ENCODE measurements at regions not wholly inside any gene's neighbourhood (a gene's known extent, or its start where the extent isn't known, plus 50 kb on each side); places are given as distances from the start of the nearest gene placed in this dataset.

DNA sequence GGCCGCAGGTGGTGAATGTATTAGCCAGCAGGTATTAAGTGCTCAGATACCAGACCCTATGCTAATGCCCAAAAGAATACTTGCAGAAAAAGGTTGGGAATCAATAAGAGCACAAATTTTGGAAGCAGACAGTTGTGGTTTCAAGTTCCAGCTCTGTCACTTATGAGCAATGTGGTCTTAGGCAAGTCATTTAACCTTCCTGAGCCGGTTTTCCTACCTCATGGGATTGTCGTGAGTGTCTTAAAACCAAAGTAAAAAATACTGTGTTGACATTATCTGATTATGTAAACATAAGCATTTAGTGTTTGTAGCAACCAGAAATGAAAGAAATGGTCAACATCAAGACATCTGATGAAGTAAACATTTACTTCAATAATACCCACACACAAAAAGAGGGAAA, 93.0 kb upstream of the CHST9 start:
- Histone ChIP-seq H4K20me1 (ENCODE audit: insufficient read depth) (no peaks in the 10 kb centered on the region), H3F3A (ENCODE audit: insufficient read depth, low read depth) (no peaks in the 10 kb centered on the region), H3K27me3 (ENCODE audit: insufficient read depth, low read depth) (no peaks in the 10 kb centered on the region), H3K9me3 (ENCODE audit: insufficient read depth, low read depth) (no peaks in the 10 kb centered on the region), H3K79me2 (ENCODE audit: low read depth) (no peaks in the 10 kb centered on the region), H3K36me3 (ENCODE audit: low read depth) (no peaks in the 10 kb centered on the region), H3K4me3 (no peak overlapping the region), H3K4me1 (replicated peaks; ENCODE audit: insufficient read depth) (no peaks in the 10 kb centered on the region), H3K4me2 (no peak overlapping the region), H3K27ac (no peak overlapping the region), H2AFZ (no peak overlapping the region), H3K9me2 (ENCODE audit: insufficient read depth) (no peaks in the 10 kb centered on the region)
- BruUV-seq (replicated peaks): no TSS peak
- ChIA-PET POLR2A (ENCODE audit: unreplicated experiment) (no interaction called here), CTCF (no interaction called here)
- DNase-seq: peak in 1 of 2 experiments; percentile 37
- intact Hi-C loops (cut with micrococcal nuclease; ENCODE audit: unreplicated experiment): no loop called here
- TF ChIP-seq, protein P1, sequence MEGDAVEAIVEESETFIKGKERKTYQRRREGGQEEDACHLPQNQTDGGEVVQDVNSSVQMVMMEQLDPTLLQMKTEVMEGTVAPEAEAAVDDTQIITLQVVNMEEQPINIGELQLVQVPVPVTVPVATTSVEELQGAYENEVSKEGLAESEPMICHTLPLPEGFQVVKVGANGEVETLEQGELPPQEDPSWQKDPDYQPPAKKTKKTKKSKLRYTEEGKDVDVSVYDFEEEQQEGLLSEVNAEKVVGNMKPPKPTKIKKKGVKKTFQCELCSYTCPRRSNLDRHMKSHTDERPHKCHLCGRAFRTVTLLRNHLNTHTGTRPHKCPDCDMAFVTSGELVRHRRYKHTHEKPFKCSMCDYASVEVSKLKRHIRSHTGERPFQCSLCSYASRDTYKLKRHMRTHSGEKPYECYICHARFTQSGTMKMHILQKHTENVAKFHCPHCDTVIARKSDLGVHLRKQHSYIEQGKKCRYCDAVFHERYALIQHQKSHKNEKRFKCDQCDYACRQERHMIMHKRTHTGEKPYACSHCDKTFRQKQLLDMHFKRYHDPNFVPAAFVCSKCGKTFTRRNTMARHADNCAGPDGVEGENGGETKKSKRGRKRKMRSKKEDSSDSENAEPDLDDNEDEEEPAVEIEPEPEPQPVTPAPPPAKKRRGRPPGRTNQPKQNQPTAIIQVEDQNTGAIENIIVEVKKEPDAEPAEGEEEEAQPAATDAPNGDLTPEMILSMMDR (conservative IDR thresholded peaks at IDR 0.05): no peak

DNA sequence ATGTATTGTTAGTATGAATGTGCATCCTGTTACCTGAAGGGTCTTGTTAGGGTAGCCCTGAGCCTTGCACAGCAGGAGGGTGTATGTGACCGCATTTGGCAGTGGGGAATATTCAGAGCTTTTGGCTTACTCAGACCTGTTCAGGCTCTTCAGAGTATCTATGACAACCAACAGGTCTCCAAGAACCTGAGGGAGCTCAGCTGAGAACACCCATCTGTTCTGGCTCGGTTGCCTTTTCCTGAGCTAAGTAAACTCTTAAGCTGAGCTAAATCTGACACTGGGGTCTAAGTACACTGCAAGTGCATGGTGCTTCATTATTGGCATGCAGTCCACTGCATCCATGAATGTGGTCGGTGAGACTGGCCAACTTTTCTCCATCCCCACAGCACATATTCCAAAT, 92.4 kb upstream of the CHST9 start:
- Histone ChIP-seq H4K20me1 (ENCODE audit: insufficient read depth) (no peaks in the 10 kb centered on the region), H3K9me3 (ENCODE audit: insufficient read depth, low read depth) (no peaks in the 10 kb centered on the region), H3F3A (ENCODE audit: insufficient read depth, low read depth) (no peaks in the 10 kb centered on the region), H3K27me3 (ENCODE audit: insufficient read depth, low read depth) (no peaks in the 10 kb centered on the region), H3K27ac (no peak overlapping the region), H3K4me1 (replicated peaks; ENCODE audit: insufficient read depth) (no peaks in the 10 kb centered on the region), H3K36me3 (ENCODE audit: low read depth) (no peaks in the 10 kb centered on the region), H2AFZ (no peak overlapping the region), H3K4me3 (no peak overlapping the region), H3K9me2 (ENCODE audit: insufficient read depth) (no peaks in the 10 kb centered on the region), H3K4me2 (no peak overlapping the region), H3K79me2 (ENCODE audit: low read depth) (no peaks in the 10 kb centered on the region)
- CTCF ChIA-PET: no interaction called here
- intact Hi-C loops (cut with micrococcal nuclease; ENCODE audit: unreplicated experiment): no loop called here
- TF ChIP-seq, protein P1 (conservative IDR thresholded peaks at IDR 0.05): no peak
- no peak for TF ChIP-seq EZH2 (IDR thresholded peaks at IDR 0.05; ENCODE audit: low read depth)
- no TSS peak for BruUV-seq (replicated peaks)
- POLR2A ChIA-PET (ENCODE audit: unreplicated experiment): no interaction called here
- DNase-seq: no peak

DNA sequence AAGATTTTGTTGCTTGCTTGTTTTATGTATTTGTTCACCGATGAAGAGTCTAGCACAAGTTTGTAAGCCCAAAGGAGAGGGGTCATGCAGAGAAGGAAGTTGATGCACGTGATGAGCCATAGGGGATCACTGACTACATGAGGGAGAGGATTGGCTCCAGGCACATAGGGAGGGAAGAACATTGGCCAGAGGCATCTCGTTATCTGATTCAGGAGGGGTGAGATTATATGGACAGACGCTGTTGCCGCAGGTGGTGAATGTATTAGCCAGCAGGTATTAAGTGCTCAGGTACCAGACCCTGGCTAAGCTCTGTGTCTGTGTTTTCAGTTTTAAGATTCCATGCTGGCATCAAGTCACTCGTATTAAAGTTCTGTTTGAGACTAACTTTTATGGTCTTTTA, 91.8 kb upstream of the CHST9 start:
- Histone ChIP-seq H3K4me1 (replicated peaks; ENCODE audit: insufficient read depth) (no peaks in the 10 kb centered on the region), H3K27ac (no peak overlapping the region), H3K9me2 (ENCODE audit: insufficient read depth) (no peaks in the 10 kb centered on the region), H3F3A (ENCODE audit: insufficient read depth, low read depth) (no peaks in the 10 kb centered on the region), H3K36me3 (ENCODE audit: low read depth) (no peaks in the 10 kb centered on the region), H2AFZ (no peak overlapping the region), H3K79me2 (ENCODE audit: low read depth) (no peaks in the 10 kb centered on the region), H3K27me3 (ENCODE audit: insufficient read depth, low read depth) (no peaks in the 10 kb centered on the region), H3K9me3 (ENCODE audit: insufficient read depth, low read depth) (no peaks in the 10 kb centered on the region), H3K4me3 (no peak overlapping the region), H3K4me2 (no peak overlapping the region), H4K20me1 (ENCODE audit: insufficient read depth) (no peaks in the 10 kb centered on the region)
- intact Hi-C loops (cut with micrococcal nuclease; ENCODE audit: unreplicated experiment): no loop called here
- ChIA-PET POLR2A (ENCODE audit: unreplicated experiment) (no interaction called here), CTCF (no interaction called here)
- BruUV-seq (replicated peaks): no TSS peak
- TF ChIP-seq, protein P1 (conservative IDR thresholded peaks at IDR 0.05): no peak
- TF ChIP-seq EZH2 (IDR thresholded peaks at IDR 0.05; ENCODE audit: low read depth): no peak
- DNase-seq: no peak

Measured in PC-9 (cell line).